Heart left ventricle (tissue), 13 donors: ENCODE measurements at regions not wholly inside any gene's neighbourhood (a gene's known extent, or its start where the extent isn't known, plus 50 kb on each side); places are given as distances from the start of the nearest gene placed in this dataset.

Experiments
- POLR2A ChIP-seq, 2 donors: fragments of 450-650 bp; IDR thresholded peaks; one replicate each; pipeline ENCODE4 v1.6.1; 2017; ENCODE audit warnings: antibody characterized with exemption in 2 of 2, mild to moderate bottlenecking in 2 of 2, moderate library complexity in 2 of 2
- TF ChIP-seq, protein P1 (sequence below), 12 donors: fragments of 200-600 bp; sonication (generic) in 4 of 12; IDR thresholded peaks; one replicate each; pipeline versions ENCODE4 v1.5.0 to v1.8.0; 2018 to 2022; ENCODE audit warnings: antibody characterized with exemption in 12 of 12, mild to moderate bottlenecking in 5 of 12
- donor health status: ischemic (EF 13 %, LVEDD 7.1; RV severe dilation, severe dysfunction).
- donor health status: DM: no; HTN: yes; CAD: no.
- donor health status: DM: no; HTN: no; CAD: no.
- donor health status: ischemic (EF 25% LVEDD 6.9; RV normal size, moderate dysfunction).
- donor health status: ischemic (EF 25% LVEDD 5.7; RV mildly dilated, moderate dysfunction).
- donor health status: ischemic (EF 35%, LVEDD 5.7; RV mildly dilated, moderate dysfunction).
- donor health status: nonischemic (EF 11% LVEDD 7.7; RV severe dilation, severe dysfunction).
- donor health status: DM: yes; HTN: yes; CAD: no.
- donor health status: PGD.
- donor health status: ischemic (EF 29% LVEDD 5.4; RV normal size, mild dysfunction).
- donor health status: nonischemic (EF 23%, LVEDD 6.1; RV moderate dilation, normal function).

DNA sequence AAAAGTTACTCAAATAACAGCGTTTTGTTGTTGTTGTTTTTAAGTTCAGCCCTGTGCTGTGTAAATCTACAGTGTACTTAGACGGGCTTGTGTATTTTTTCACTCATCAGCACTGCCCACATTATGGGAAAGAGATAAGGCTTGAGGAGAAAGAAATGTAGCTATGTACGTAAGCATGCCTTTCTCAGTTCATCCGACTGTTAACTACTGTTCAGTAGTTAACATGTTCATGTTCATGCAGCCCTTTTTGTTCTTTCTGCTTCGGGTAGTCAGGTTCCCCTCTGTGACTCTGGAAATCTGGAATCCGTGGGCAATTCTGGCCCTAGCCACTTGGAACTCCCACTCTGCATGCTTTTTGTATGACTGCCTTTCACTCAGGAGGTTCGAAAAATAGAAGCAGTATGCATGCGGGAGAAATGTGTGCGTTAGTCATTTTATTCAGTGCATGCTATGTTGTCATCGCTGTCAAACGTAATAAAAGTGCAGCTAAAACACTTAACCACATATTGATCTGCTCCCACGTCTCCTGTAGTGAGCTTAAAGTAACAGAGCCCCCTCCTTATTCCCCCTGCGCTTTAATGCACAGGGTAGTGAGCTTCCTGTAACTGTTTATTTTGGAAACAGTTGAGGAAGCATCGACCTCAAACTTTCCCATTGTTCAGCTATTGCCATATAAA is 283.1 kb upstream of the NR2F2 start:
- TF ChIP-seq, protein P1, sequence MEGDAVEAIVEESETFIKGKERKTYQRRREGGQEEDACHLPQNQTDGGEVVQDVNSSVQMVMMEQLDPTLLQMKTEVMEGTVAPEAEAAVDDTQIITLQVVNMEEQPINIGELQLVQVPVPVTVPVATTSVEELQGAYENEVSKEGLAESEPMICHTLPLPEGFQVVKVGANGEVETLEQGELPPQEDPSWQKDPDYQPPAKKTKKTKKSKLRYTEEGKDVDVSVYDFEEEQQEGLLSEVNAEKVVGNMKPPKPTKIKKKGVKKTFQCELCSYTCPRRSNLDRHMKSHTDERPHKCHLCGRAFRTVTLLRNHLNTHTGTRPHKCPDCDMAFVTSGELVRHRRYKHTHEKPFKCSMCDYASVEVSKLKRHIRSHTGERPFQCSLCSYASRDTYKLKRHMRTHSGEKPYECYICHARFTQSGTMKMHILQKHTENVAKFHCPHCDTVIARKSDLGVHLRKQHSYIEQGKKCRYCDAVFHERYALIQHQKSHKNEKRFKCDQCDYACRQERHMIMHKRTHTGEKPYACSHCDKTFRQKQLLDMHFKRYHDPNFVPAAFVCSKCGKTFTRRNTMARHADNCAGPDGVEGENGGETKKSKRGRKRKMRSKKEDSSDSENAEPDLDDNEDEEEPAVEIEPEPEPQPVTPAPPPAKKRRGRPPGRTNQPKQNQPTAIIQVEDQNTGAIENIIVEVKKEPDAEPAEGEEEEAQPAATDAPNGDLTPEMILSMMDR (IDR thresholded peaks at IDR 0.05) = no peak
- TF ChIP-seq POLR2A (IDR thresholded peaks at IDR 0.05) = no peak
